HEK293 (cell line): ENCODE measurements at regions not wholly inside any gene's neighbourhood (a gene's known extent, or its start where the extent isn't known, plus 50 kb on each side); places are given as distances from the start of the nearest gene placed in this dataset.

ENCODE experiments used
- CTCF ChIA-PET: fragments of 350-600 bp; formaldehyde crosslinking; extraction: SDS; loops from one replicate; lab custom pipeline; 2021; ENCODE audit warnings: antibody characterized with exemption; lab: Yijun Ruan, JAX
- POLR2A ChIA-PET: fragments of 300-600 bp; formaldehyde crosslinking; extraction: SDS; loops from one replicate; lab custom pipeline; 2020; ENCODE audit warnings: antibody characterized with exemption, inconsistent platforms; lab: Yijun Ruan, JAX
- H3K27ac ChIP-seq: fragments of 200-500 bp; sonication (Bioruptor generic); 2 replicates; pipeline ENCODE4 v1.5.1; 2014; ENCODE audit warnings: low read depth, low read length, control low read depth, inconsistent platforms; ENCODE audit errors: extremely low read depth
- H3K36me3 ChIP-seq, 2 experiments: fragments of 200-500 bp in 1 of 2; sonication (Bioruptor generic) in 1 of 2; 1 replicate in 1 of 2; 2 replicates in 1 of 2; pipeline ENCODE4 v1.5.1; 2014 to 2017; ENCODE audit warnings: inconsistent platforms in 2 of 2, low read length in 2 of 2; ENCODE audit not compliant: control insufficient read depth in 2 of 2, insufficient read depth in 1 of 2
- H3K4me1 ChIP-seq: fragments of 200-500 bp; sonication (Bioruptor generic); 2 replicates; pipeline ENCODE4 v1.5.1; 2014; ENCODE audit warnings: mild to moderate bottlenecking, low read length, inconsistent platforms; ENCODE audit not compliant: control insufficient read depth, insufficient read depth
- H3K4me3 ChIP-seq: 2 replicates; pipeline ENCODE4 v1.5.1; 2011; ENCODE audit warnings: low read depth, mild to moderate bottlenecking, control low read depth, low read length, moderate library complexity
- H3K9me3 ChIP-seq: fragments of 200-500 bp; sonication (Bioruptor generic); 2 replicates; pipeline ENCODE4 v1.5.1; 2014; ENCODE audit warnings: low read depth, low read length, inconsistent platforms; ENCODE audit not compliant: control insufficient read depth, insufficient read depth
- HOXD13 ChIP-seq: sonication (generic); formaldehyde crosslinking; IDR thresholded peaks from 2 replicates; pipeline ENCODE4 v1.8.0; 2022; ENCODE audit warnings: missing genetic modification reagents, borderline replicate concordance
- KLF10 ChIP-seq: fragments of 450-650 bp; IDR thresholded peaks from 2 replicates; pipeline ENCODE4 v1.5.1; 2018; ENCODE audit warnings: missing biosample characterization, mild to moderate bottlenecking, missing genetic modification characterization
- RBAK ChIP-seq: fragments of 450-650 bp; formaldehyde crosslinking; IDR thresholded peaks from 2 replicates; pipeline ENCODE4 v1.5.1; 2016; ENCODE audit warnings: missing biosample characterization, missing genetic modification characterization
- TSHZ1 ChIP-seq: fragments of 450-650 bp; formaldehyde crosslinking; IDR thresholded peaks from 2 replicates; pipeline ENCODE4 v1.5.1; 2016; ENCODE audit warnings: missing biosample characterization, missing genetic modification characterization, borderline replicate concordance
- ZBTB21 ChIP-seq: fragments of 450-650 bp; formaldehyde crosslinking; IDR thresholded peaks from 2 replicates; pipeline ENCODE4 v1.5.1; 2017; ENCODE audit warnings: missing biosample characterization, missing genetic modification characterization
- ZFP69B ChIP-seq: fragments of 450-650 bp; formaldehyde crosslinking; IDR thresholded peaks from 2 replicates; pipeline ENCODE4 v1.5.1; 2016; ENCODE audit warnings: missing biosample characterization, missing genetic modification characterization
- ZNF155 ChIP-seq: fragments of 450-650 bp; formaldehyde crosslinking; IDR thresholded peaks from 2 replicates; pipeline ENCODE4 v1.5.1; 2016; ENCODE audit warnings: missing biosample characterization, missing genetic modification characterization
- ZNF157 ChIP-seq: fragments of 450-650 bp; formaldehyde crosslinking; IDR thresholded peaks from 2 replicates; pipeline ENCODE4 v1.5.1; 2016; ENCODE audit warnings: missing biosample characterization, missing genetic modification characterization
- ZNF18 ChIP-seq: fragments of 450-650 bp; formaldehyde crosslinking; IDR thresholded peaks from 2 replicates; pipeline ENCODE4 v1.5.1; 2016; ENCODE audit warnings: missing biosample characterization, missing genetic modification characterization
- ZNF302 ChIP-seq: fragments of 450-650 bp; formaldehyde crosslinking; IDR thresholded peaks from 2 replicates; pipeline ENCODE4 v1.5.1; 2016; ENCODE audit warnings: missing biosample characterization, missing genetic modification characterization, low read depth
- ZNF311 ChIP-seq: fragments of 450-650 bp; formaldehyde crosslinking; IDR thresholded peaks from 2 replicates; pipeline ENCODE4 v1.5.1; 2017; ENCODE audit warnings: missing biosample characterization, missing genetic modification characterization, borderline replicate concordance
- ZNF350 ChIP-seq: fragments of 450-650 bp; formaldehyde crosslinking; IDR thresholded peaks from 2 replicates; pipeline ENCODE4 v1.5.0; 2017; ENCODE audit warnings: missing biosample characterization, mild to moderate bottlenecking, missing genetic modification characterization
- ZNF707 ChIP-seq: fragments of 450-650 bp; formaldehyde crosslinking; IDR thresholded peaks from 2 replicates; pipeline ENCODE4 v1.5.1; 2016; ENCODE audit warnings: missing biosample characterization, missing genetic modification characterization
- ZSCAN30 ChIP-seq: fragments of 450-650 bp; IDR thresholded peaks from 2 replicates; pipeline ENCODE4 v1.5.1; 2018; ENCODE audit warnings: missing biosample characterization, mild to moderate bottlenecking, missing genetic modification characterization, moderate library complexity
- TF ChIP-seq, protein P1 (sequence below): fragments of 450-650 bp; formaldehyde crosslinking; IDR thresholded peaks from 2 replicates; pipeline ENCODE4; 2016; ENCODE audit warnings: missing biosample characterization, missing genetic modification characterization
- TF ChIP-seq, protein P2 (sequence below): fragments of 450-650 bp; formaldehyde crosslinking; IDR thresholded peaks from 2 replicates; pipeline ENCODE4 v1.5.1; 2017; ENCODE audit warnings: missing biosample characterization, mild to moderate bottlenecking, missing genetic modification characterization, moderate library complexity
- TF ChIP-seq, protein P3 (sequence below): fragments of 450-650 bp; formaldehyde crosslinking; IDR thresholded peaks from 2 replicates; pipeline ENCODE4 v1.5.1; 2016; ENCODE audit warnings: missing biosample characterization, missing genetic modification characterization

GRCh38 chr10:21095073-21095472 is 198.0 kb upstream of the NEBL start (continued):
- TF ChIP-seq, protein P1, sequence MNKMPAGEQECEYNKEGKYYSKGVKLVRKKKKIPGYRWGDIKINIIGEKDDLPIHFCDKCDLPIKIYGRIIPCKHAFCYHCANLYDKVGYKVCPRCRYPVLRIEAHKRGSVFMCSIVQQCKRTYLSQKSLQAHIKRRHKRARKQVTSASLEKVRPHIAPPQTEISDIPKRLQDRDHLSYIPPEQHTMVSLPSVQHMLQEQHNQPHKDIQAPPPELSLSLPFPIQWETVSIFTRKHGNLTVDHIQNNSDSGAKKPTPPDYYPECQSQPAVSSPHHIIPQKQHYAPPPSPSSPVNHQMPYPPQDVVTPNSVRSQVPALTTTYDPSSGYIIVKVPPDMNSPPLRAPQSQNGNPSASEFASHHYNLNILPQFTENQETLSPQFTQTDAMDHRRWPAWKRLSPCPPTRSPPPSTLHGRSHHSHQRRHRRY (tag by site-specific recombination): no peak
- TF ChIP-seq ZSCAN30: no peak
- no peak for TF ChIP-seq HOXD13 (CRISPR knock-in tag)

DNA sequence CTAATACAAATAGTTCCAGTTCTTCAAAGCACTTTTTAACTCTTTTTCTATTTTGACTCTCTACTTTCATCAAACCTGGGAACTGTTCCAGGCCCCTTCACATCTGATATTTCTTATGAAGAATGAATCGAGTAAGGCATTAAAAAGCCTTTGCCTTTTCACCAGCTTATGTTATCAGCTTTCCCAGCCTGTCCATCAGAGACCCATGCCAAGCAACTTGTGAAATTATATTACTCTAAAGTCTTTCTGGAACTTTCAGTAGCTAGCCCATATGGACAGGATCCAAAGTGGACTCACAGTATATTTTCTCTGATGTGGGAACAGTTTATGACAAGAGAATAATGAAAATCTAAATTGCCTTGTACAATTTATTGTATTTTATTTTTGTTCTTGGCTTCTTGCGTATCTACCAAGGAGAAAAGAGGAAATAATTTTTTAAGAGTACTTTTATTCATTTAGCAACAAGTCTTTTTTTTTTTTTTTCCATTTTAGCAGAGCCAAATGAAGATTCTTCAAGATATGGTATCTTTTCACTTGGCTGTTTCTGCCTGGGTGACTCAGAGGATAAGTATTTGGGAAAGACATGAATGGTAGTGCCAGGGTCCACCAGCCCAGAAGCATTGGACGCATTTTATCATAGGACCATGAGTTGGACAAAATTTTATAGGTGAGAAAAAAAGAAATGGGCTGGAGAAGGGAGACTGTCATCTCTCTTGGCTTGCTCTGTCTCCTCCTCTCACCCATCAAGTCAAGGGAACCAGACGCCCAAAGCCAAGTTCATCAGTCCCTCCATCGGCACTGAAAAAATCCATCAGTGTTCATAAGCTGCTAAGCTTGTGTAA is 195.8 kb upstream of the NEBL start:
- TF ChIP-seq ZNF18: no peak
- no peak for TF ChIP-seq TSHZ1 (tag by site-specific recombination)
- no peak for TF ChIP-seq RBAK (tag by site-specific recombination)
- TF ChIP-seq, all 188 proteins: peak for 0
- Histone ChIP-seq H3K4me1 (no peaks in the 10 kb centered on the region; the same call in 1 of the 2 replicates), H3K9me3 (no peaks in the 10 kb centered on the region), H3K36me3 (no peaks in the 10 kb centered on the region), H3K4me3 (no peak overlapping the region), H3K27ac (no peak overlapping the region)
- CTCF ChIA-PET: interaction anchor here (1.2 kb wide), 1 partner anchor 14 kb away, joined by 5 read pairs; no protein-coding TSS in a partner anchor
- POLR2A ChIA-PET: no interaction called here

- CTCF ChIA-PET: no interaction called here
- no peak overlapping the region for H3K4me3 ChIP-seq
- no peaks in the 10 kb centered on the region for H3K36me3 ChIP-seq
- POLR2A ChIA-PET: no interaction called here
- TF ChIP-seq ZNF18 (no peak), KLF10 (tag by site-specific recombination) (no peak), ZNF311 (tag by site-specific recombination) (no peak), ZNF302 (tag by site-specific recombination) (no peak), ZNF157 (tag by site-specific recombination) (no peak), ZFP69B (tag by site-specific recombination) (no peak), ZBTB21 (tag by site-specific recombination) (no peak), ZNF350 (tag by site-specific recombination) (no peak), ZNF155 (tag by site-specific recombination) (no peak), ZNF707 (tag by site-specific recombination) (no peak)
- TF ChIP-seq, protein P2, sequence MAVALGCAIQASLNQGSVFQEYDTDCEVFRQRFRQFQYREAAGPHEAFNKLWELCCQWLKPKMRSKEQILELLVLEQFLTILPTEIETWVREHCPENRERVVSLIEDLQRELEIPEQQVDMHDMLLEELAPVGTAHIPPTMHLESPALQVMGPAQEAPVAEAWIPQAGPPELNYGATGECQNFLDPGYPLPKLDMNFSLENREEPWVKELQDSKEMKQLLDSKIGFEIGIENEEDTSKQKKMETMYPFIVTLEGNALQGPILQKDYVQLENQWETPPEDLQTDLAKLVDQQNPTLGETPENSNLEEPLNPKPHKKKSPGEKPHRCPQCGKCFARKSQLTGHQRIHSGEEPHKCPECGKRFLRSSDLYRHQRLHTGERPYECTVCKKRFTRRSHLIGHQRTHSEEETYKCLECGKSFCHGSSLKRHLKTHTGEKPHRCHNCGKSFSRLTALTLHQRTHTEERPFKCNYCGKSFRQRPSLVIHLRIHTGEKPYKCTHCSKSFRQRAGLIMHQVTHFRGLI (tag by site-specific recombination): no peak
- TF ChIP-seq, protein P3, sequence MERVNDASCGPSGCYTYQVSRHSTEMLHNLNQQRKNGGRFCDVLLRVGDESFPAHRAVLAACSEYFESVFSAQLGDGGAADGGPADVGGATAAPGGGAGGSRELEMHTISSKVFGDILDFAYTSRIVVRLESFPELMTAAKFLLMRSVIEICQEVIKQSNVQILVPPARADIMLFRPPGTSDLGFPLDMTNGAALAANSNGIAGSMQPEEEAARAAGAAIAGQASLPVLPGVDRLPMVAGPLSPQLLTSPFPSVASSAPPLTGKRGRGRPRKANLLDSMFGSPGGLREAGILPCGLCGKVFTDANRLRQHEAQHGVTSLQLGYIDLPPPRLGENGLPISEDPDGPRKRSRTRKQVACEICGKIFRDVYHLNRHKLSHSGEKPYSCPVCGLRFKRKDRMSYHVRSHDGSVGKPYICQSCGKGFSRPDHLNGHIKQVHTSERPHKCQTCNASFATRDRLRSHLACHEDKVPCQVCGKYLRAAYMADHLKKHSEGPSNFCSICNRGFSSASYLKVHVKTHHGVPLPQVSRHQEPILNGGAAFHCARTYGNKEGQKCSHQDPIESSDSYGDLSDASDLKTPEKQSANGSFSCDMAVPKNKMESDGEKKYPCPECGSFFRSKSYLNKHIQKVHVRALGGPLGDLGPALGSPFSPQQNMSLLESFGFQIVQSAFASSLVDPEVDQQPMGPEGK (tag by site-specific recombination): no peak
- TF ChIP-seq, all 188 proteins: peak for 0
- H3K9me3 ChIP-seq: no peaks in the 10 kb centered on the region
- no peak overlapping the region for H3K27ac ChIP-seq
- H3K4me1 ChIP-seq: no peaks in the 10 kb centered on the region
Observed at GRCh38 chr10:21090609-21091082, 193.5 kb upstream of the NEBL start.
